ENCODE measurements at regions not wholly inside any gene's neighbourhood (a gene's known extent, or its start where the extent isn't known, plus 50 kb on each side); places are given as distances from the start of the nearest gene placed in this dataset.
"Not testable (repeated sequence)": the region's sequence is repeated elsewhere in the genome, so short reads cannot be mapped to it uniquely, and the experiment has no call there.

GRCh38 chr9:82134010-82134409, 145.4 kb downstream of the SPATA31D1 start:
- DNase-seq (no peak), ATAC-seq (no peak)
- H3K9me3 ChIP-seq, result no peaks in the 10 kb centered on the region
- no peaks in the 10 kb centered on the region for H3K36me3 ChIP-seq (ENCODE audit: low read depth)
- H3K4me3 ChIP-seq, result no peak overlapping the region
- H3K4me1 ChIP-seq (ENCODE audit: low read depth), result no peaks in the 10 kb centered on the region
- intact Hi-C loops (cut with DNase I, micrococcal nuclease), result no loop called here
- no peak for TF ChIP-seq CTCF (IDR thresholded peaks at IDR 0.05)

- TF ChIP-seq CTCF (IDR thresholded peaks at IDR 0.05), result no peak
- Histone ChIP-seq H3K36me3 (ENCODE audit: low read depth) (no peaks in the 10 kb centered on the region), H3K9me3 (no peaks in the 10 kb centered on the region), H3K4me1 (ENCODE audit: low read depth) (no peaks in the 10 kb centered on the region), H3K4me3 (no peak overlapping the region)
- no peak for ATAC-seq
- no peak for DNase-seq
- intact Hi-C loops (cut with DNase I, micrococcal nuclease), result no loop called here
Measured at GRCh38 chr9:82135106-82135505, 146.5 kb downstream of the SPATA31D1 start.

GRCh38 chr9:82138081-82138480, 149.5 kb downstream of the SPATA31D1 start:
- not testable (repeated sequence) for ATAC-seq

GRCh38 chr9:82140471-82140870, 151.9 kb downstream of the SPATA31D1 start:
- ATAC-seq, result no peak
- no peaks in the 10 kb centered on the region for H3K9me3 ChIP-seq
- no peak for TF ChIP-seq CTCF (IDR thresholded peaks at IDR 0.05)
- intact Hi-C loops (cut with DNase I, micrococcal nuclease), result no loop called here
- H3K4me3 ChIP-seq, result no peak overlapping the region
- no peaks in the 10 kb centered on the region for H3K36me3 ChIP-seq (ENCODE audit: low read depth)
- DNase-seq, result no peak
- no peaks in the 10 kb centered on the region for H3K4me1 ChIP-seq (ENCODE audit: low read depth)

More at GRCh38 chr9:82138081-82138480, 149.5 kb downstream of the SPATA31D1 start:
- intact Hi-C loops (cut with DNase I, micrococcal nuclease); H3K4me3 ChIP-seq; H3K36me3 ChIP-seq (ENCODE audit: low read depth); H3K4me1 ChIP-seq (ENCODE audit: low read depth); DNase-seq; H3K9me3 ChIP-seq: not testable (repeated sequence)

- ATAC-seq, result no peak
- intact Hi-C loops (cut with DNase I, micrococcal nuclease), result no loop called here
Measured at GRCh38 chr9:82144803-82145202, 156.2 kb downstream of the SPATA31D1 start.

GRCh38 chr9:82146677-82147076, 158.1 kb downstream of the SPATA31D1 start:
- DNase-seq, result no peak
- Histone ChIP-seq H3K36me3 (ENCODE audit: low read depth) (no peaks in the 10 kb centered on the region), H3K9me3 (no peaks in the 10 kb centered on the region), H3K4me1 (ENCODE audit: low read depth) (no peaks in the 10 kb centered on the region), H3K4me3 (no peak overlapping the region)
- intact Hi-C loops (cut with DNase I, micrococcal nuclease), result no loop called here
- ATAC-seq, result no peak
- no peak for TF ChIP-seq CTCF (IDR thresholded peaks at IDR 0.05)

More at GRCh38 chr9:82144803-82145202, 156.2 kb downstream of the SPATA31D1 start:
- Histone ChIP-seq H3K4me1 (ENCODE audit: low read depth) (no peaks in the 10 kb centered on the region), H3K36me3 (ENCODE audit: low read depth) (no peaks in the 10 kb centered on the region), H3K9me3 (no peaks in the 10 kb centered on the region), H3K4me3 (no peak overlapping the region)
- TF ChIP-seq CTCF (IDR thresholded peaks at IDR 0.05), result no peak
- DNase-seq, result no peak
